Activated CD4-positive, alpha-beta T cell treated with anti-CD3 and anti-CD28 coated beads for 4 hours (primary cell): ENCODE measurements at regions not wholly inside any gene's neighbourhood (a gene's known extent, or its start where the extent isn't known, plus 50 kb on each side); places are given as distances from the start of the nearest gene placed in this dataset.

Experiments
- DNase-seq, 2 donors: peaks; one replicate each; pipeline ENCODE4 v3.0.0-alpha.2; 2020

- no peak for DNase-seq
Observed at GRCh38 chrY:21175505-21175904, 335.6 kb upstream of the RBMY1B start.

- no peak for DNase-seq
Observed at GRCh38 chrY:21177306-21177800, 333.8 kb upstream of the RBMY1B start.

- DNase-seq = no peak
Observed at GRCh38 chrY:21178281-21178680, 332.9 kb upstream of the RBMY1B start.

GRCh38 chrY:21180921-21181320, 330.2 kb upstream of the RBMY1B start:
- DNase-seq = peak in 1 of 2 donors; percentile 43

- no peak for DNase-seq
Observed at GRCh38 chrY:21184271-21184670, 326.9 kb upstream of the RBMY1B start.

GRCh38 chrY:21185419-21186105, 325.6 kb upstream of the RBMY1B start:
- DNase-seq = no peak

GRCh38 chrY:21192694-21193093, 318.4 kb upstream of the RBMY1B start:
- DNase-seq = no peak

- DNase-seq = no peak
Observed at GRCh38 chrY:21200246-21200645, 310.9 kb upstream of the RBMY1B start.

GRCh38 chrY:21227849-21228248, 283.3 kb upstream of the RBMY1B start:
- no peak for DNase-seq

GRCh38 chrY:21240221-21240620, 270.9 kb upstream of the RBMY1B start:
- peak in 1 of 2 donors; percentile 32 for DNase-seq

- no peak for DNase-seq
Observed at GRCh38 chrY:21240662-21241310, 270.4 kb upstream of the RBMY1B start.

- no peak for DNase-seq
Observed at GRCh38 chrY:21242793-21243192, 268.3 kb upstream of the RBMY1B start.

- no peak for DNase-seq
Observed at GRCh38 chrY:21246780-21247179, 264.4 kb upstream of the RBMY1B start.

GRCh38 chrY:21248591-21248990, 262.5 kb upstream of the RBMY1B start:
- DNase-seq = no peak

- DNase-seq = no peak
Observed at GRCh38 chrY:21253455-21254248, 257.5 kb upstream of the RBMY1B start.

GRCh38 chrY:21254476-21254875, 256.7 kb upstream of the RBMY1B start:
- no peak for DNase-seq

GRCh38 chrY:21256820-21257219, 254.3 kb upstream of the RBMY1B start:
- DNase-seq = no peak

GRCh38 chrY:21259707-21260106, 251.4 kb upstream of the RBMY1B start:
- DNase-seq = no peak

- DNase-seq = no peak
Observed at GRCh38 chrY:21260325-21260724, 250.8 kb upstream of the RBMY1B start.

GRCh38 chrY:21261158-21261557, 250.0 kb upstream of the RBMY1B start:
- no peak for DNase-seq

GRCh38 chrY:21266751-21267150, 244.4 kb upstream of the RBMY1B start:
- no peak for DNase-seq

GRCh38 chrY:21267164-21267563, 244.0 kb upstream of the RBMY1B start:
- DNase-seq = no peak

- no peak for DNase-seq
Observed at GRCh38 chrY:21287769-21288168, 223.4 kb upstream of the RBMY1B start.

- DNase-seq = no peak
Observed at GRCh38 chrY:21288908-21289307, 222.2 kb upstream of the RBMY1B start.
